ENCODE measurements at regions not wholly inside any gene's neighbourhood (a gene's known extent, or its start where the extent isn't known, plus 50 kb on each side); places are given as distances from the start of the nearest gene placed in this dataset.

- no peak for TF ChIP-seq CTCF (conservative IDR thresholded peaks at IDR 0.05; ENCODE audit: low read length)
- no peak for TF ChIP-seq EZH2phosphoT487 (IDR thresholded peaks at IDR 0.05; ENCODE audit: borderline replicate concordance, low read depth, low read length)
Observed at GRCh38 chr10:23870651-23871610, 338.0 kb upstream of the KIAA1217 start.

All from OCI-LY7 (cell line).